HG03575 (cell line): ENCODE measurements at regions not wholly inside any gene's neighbourhood (a gene's known extent, or its start where the extent isn't known, plus 50 kb on each side); places are given as distances from the start of the nearest gene placed in this dataset.

ENCODE experiments used
- ATAC-seq: cut with Tn5 transposase; IDR thresholded peaks from one replicate; pipeline ENCODE4 v1.9.1; 2021; ENCODE audit not compliant: unreplicated experiment, insufficient number of reproducible peaks, low FRiP score; ENCODE audit errors: extremely low read depth

DNA sequence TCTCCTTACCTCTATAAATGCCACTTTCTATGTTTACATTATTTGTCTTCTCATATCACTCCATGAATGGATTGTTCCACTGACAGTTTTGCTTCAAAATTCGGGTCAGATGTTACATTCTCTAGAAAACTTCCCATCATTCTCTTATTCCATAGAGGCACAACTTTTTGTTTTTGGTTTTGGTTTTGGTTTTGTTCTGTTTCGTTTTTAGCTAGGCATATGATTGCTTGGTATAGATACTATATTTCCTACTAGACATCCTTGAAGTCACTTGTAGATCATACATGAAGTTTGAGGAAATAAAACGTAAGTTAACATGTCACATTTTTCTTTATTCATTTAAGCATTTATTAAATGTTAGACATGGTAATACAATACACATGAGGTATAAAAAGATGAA lies 961.0 kb downstream of the PCDH18 start:
- no peak for ATAC-seq

DNA sequence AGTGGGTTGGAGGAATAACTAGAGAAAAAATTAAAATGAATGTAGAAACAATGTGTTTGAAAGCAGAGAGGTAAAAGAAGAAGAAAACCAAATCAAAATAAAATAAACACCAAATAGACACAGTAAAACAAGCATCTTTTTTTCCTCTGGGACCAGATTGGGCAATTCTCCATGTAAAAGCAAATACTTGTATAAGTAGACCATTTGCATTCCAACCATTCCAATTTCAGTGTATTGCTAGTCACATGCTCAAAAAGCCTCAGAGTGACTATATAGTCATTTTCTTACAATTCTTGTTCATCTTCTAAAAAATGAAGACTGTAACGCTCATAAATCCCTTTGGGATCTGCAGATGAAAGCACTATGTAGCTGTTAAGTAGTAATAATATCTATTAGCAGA lies 969.5 kb downstream of the PCDH18 start:
- ATAC-seq = no peak

GRCh38 chr4:136558940-136559494 lies 973.3 kb downstream of the PCDH18 start:
- ATAC-seq = no peak

DNA sequence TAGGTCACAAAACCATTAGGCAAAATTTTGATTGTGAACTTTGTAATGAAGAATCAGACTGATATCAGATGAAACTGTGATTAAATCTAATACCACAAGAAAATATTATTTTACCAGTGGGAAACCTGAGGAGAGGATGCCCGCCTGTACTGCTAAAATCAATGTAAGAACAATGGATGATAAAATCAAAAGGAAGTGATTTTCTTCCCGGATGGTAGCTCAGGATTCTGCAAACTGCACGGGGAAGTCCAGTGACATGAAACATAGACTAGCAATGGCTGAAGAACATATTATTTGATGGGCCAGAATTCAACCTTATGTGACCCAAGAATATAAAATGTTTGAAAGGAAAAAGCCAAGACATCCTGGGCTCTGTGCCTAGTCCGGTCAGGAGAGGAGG lies 974.9 kb downstream of the PCDH18 start:
- ATAC-seq = no peak

DNA sequence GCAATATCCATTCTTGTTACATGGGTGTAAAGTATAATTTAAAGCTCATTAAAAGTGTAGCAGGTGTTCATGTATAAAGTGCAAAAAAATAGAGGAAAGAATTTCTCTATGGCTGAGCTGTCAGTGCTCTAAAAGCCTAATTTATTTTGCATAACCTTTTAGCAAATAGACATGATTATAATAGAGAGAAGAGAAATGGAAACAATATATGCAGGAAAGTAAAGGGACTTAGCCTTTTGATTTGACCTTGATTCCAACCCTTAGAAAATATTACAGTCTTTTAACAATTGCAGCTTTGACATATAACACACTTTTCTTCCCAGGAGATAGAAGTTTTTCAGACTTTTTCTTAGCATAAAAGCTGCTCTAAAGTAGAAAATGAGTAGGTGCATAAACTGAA lies 978.3 kb downstream of the PCDH18 start:
- ATAC-seq = no peak

GRCh38 chr4:136551753-136552152 lies 980.5 kb downstream of the PCDH18 start:
- no peak for ATAC-seq

DNA sequence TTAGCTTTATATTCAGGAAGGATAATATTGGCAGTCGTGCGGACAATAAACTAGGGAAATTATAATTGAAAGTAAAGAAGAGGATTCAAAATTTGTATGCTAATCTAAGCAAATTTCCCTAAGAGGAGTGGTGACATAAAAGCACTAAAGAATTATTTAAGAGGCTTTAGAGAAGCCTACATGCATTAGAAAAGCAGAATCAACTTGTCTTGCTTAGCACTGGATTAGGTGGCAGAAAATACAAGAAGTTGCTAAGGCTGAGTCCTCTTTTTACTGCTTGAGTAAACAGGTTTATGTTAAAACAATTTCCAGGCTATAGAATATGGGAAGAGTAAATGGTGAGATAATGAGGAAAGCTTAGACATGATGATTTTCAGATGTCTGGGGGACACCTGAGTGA lies 991.5 kb downstream of the PCDH18 start:
- no peak for ATAC-seq

- ATAC-seq = no peak
These were observed 1004.2 kb downstream of the PCDH18 start for GRCh38 chr4:136528131-136528530.

DNA sequence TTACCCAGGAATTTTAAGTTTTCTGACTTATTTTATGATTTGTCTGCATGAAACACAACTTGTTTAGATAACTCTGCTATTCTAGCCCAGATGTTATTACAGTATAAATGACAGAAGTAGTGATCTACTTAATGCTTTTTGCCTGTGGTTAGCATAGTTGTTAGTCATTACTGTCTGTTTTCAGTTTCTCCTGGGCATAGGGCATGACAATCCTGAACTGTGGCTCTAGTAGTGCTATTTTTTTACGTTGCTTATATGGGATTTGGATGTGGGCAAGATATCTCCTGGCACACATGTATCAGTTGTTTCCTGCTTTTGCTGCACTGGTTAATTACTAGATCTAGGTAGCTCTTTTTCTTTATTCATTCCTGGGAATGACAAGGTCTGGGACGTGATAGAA lies 1005.8 kb downstream of the PCDH18 start:
- ATAC-seq = no peak

- ATAC-seq = no peak
These were observed 1008.3 kb downstream of the PCDH18 start for GRCh38 chr4:136524039-136524438.

GRCh38 chr4:136516371-136516770 lies 1015.9 kb downstream of the PCDH18 start:
- no peak for ATAC-seq

DNA sequence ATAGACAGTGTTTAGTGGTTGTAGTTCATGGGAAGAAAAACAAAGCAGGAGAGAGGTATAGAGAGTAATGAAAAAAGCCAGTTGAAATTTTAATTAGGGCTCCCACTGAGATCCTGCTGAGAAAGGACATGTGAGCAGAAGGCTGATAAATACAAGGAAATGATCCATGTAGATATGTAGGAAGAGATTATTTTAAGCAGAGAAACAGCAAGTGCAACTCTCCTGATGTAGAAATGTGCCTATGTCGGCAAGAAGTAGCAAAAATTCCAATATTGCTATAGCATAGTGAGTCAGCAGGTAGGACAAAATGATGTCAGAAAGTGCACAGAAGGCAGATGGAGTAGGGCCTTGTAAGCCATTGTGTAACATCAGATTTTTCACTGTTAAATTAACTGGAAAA lies 1027.3 kb downstream of the PCDH18 start:
- ATAC-seq = no peak

DNA sequence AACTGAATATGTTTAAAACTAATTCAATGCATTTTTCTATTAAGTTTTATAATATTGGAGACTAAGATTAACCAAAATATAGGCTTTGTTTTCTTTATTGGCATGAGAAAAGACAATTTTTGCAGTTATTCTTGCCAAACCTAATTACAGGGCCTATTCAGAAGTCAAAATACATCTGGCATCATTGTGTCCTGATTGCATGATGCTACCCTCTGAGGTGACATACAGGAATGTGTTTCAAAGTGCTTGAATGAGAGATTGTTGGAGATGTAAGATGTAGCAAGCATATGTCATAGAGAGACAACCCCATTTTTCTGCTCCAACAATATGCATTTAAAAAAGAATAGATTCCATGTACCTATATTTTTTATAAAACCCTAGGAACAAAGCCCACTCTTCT lies 1036.4 kb downstream of the PCDH18 start:
- ATAC-seq = no peak

GRCh38 chr4:136495076-136495475 lies 1037.2 kb downstream of the PCDH18 start:
- ATAC-seq = no peak

DNA sequence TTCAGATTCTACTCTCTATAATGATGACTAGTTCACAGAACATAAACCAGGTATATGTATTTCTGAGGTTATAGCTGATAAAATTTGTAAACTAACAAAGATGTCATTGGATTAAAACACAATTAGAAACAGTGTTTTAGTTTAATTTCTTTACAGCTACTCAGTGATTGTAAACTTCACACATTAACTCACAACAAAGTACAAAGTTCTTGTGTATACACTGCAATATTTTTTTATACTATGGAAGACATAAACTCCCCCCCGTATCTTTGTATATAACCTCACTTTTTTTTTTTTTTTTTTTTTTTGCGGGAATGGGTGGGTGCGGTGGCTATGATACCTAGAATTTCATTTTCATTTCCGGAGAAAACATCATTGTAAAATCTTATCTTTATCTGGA lies 1043.2 kb downstream of the PCDH18 start:
- no peak for ATAC-seq

- no peak for ATAC-seq
These were observed 1047.3 kb downstream of the PCDH18 start for GRCh38 chr4:136484996-136485395.

- ATAC-seq = no peak
These were observed 1055.5 kb downstream of the PCDH18 start for GRCh38 chr4:136476753-136477152.

DNA sequence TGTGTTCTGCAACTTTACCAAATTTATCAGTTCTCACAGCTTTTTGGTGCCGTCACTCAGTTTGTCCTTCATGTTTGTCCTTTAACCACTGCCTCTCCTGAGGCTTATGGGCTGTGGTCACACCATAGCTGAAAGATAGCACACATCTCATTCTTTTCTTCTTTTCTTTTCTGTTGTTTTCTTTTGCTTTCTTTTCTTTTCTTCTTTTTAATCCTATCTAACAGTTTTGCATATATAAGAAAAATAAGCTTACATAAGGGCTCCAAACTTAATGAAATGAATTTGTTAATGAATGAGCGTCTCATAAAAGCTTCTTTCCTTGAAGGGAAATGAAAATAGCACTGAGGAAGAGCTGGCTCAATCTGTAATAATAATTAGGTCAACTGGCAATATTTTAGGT lies 1061.2 kb downstream of the PCDH18 start:
- no peak for ATAC-seq

DNA sequence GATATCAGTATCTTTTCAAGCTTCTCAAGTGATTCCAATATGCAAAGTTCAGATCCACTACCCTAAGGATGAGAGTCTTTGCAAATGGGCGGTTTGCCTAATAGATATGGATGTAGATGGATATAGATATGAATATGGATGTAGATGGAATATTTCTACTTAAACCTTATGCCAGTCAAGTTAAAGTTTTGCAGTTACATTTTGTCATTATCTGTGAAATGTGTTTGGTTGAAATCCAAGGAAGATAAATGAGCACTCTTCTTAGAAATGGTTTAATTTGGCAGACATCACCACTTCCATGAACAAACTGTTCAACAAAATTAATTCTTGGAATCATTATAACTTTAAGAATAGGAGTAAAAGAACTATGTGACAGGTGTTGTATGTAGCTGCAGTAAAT lies 1066.6 kb downstream of the PCDH18 start:
- no peak for ATAC-seq

GRCh38 chr4:136463941-136464340 lies 1068.4 kb downstream of the PCDH18 start:
- ATAC-seq = no peak

GRCh38 chr4:136461533-136461932 lies 1070.8 kb downstream of the PCDH18 start:
- ATAC-seq = no peak

GRCh38 chr4:136458326-136458725 lies 1074.0 kb downstream of the PCDH18 start:
- ATAC-seq = no peak
